Activated T-cell treated with anti-CD3 and anti-CD28 coated beads for 4 hours (primary cell): ENCODE measurements at regions not wholly inside any gene's neighbourhood (a gene's known extent, or its start where the extent isn't known, plus 50 kb on each side); places are given as distances from the start of the nearest gene placed in this dataset.
"Not testable (repeated sequence)": the region's sequence is repeated elsewhere in the genome, so short reads cannot be mapped to it uniquely, and the experiment has no call there.

ENCODE experiments used
- DNase-seq: peaks from one replicate; pipeline ENCODE4 v3.0.0-alpha.2; 2020

- DNase-seq, result no peak
These were observed 180.3 kb upstream of the RTL1 start for GRCh38 chr14:101083564-101084435.

GRCh38 chr14:101084436-101084826 is 180.9 kb upstream of the RTL1 start:
- DNase-seq, result no peak

DNA sequence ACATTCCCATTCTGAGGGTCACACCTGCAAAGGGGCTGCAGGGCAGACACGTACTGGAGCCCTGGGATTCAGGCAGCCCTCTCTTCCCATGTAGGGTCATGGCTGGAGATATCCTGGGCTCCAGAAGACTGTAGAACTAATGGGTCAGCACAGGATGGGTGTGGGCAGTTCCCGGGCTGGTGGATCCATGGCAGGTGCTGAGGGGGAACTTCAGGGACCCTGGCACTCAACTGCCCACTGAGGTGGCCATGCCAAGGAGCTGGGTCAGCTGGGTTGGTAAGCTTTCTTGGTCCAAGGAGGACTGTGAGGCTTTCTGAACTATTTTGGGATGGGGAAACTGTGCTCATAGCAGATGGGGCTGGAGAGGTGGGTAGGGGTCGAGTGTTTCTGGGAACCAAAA is 183.4 kb upstream of the RTL1 start:
- DNase-seq, result no peak

DNA sequence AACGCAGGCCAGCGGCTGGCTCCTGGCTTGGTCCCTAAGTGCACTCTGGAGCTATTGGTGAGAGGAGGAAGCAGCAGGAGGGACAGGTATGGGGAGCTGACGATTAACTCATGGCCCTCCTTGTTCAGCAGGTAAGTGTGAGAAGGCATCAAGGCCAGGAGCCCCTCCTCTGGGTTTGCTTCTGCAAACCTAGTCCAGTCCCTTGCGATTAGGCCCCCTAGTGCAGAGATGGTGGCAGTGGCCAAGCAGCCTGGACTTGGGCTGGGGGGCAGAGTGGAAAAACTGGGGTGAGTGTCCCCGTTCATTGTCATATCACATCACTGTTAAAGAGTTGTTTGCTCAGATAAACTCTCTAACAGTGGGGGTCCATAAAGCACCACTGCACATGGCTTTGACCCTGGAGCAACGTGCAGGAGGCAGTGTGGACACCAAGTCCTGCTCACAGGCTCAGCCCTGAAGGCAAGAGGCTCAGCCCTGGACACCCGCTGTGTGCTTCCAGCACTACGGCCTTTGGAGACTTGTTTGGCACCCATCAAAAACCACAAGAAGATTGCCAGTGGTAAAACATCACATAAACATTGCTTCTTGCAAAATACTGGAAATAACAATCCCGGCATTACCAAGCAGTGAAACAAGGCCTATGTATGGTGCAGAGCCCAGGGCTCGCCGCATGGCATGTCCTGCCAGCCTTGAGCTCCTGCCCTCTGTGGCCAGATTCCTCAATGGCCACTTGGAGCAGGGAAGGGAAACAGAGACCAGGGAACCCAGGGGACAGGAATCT is 184.3 kb upstream of the RTL1 start:
- DNase-seq, result no peak

DNA sequence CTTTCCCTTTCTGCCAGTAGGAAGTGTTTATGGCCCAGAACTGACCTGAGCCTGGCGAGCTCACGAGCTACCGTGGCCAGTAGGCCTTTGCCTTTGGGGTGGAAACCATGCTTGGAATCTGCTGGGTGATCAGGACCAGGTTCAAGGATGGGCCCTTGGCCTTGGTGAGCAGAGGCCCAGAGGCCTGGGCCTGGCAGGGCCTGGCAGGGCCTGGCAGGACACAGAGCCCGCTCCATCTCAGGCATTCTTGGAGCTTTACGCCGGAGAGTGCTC is 184.8 kb upstream of the RTL1 start:
- no peak for DNase-seq

GRCh38 chr14:101088714-101089113 is 185.2 kb upstream of the RTL1 start:
- no peak for DNase-seq

- DNase-seq, result not testable (repeated sequence)
These were observed 187.0 kb upstream of the RTL1 start for GRCh38 chr14:101090478-101090877.

- DNase-seq, result no peak
These were observed 187.5 kb upstream of the RTL1 start for GRCh38 chr14:101090976-101091375.

- DNase-seq, result not testable (repeated sequence)
These were observed 191.4 kb upstream of the RTL1 start for GRCh38 chr14:101094916-101095315.

- no peak for DNase-seq
These were observed 193.0 kb upstream of the RTL1 start for GRCh38 chr14:101096551-101096950.

DNA sequence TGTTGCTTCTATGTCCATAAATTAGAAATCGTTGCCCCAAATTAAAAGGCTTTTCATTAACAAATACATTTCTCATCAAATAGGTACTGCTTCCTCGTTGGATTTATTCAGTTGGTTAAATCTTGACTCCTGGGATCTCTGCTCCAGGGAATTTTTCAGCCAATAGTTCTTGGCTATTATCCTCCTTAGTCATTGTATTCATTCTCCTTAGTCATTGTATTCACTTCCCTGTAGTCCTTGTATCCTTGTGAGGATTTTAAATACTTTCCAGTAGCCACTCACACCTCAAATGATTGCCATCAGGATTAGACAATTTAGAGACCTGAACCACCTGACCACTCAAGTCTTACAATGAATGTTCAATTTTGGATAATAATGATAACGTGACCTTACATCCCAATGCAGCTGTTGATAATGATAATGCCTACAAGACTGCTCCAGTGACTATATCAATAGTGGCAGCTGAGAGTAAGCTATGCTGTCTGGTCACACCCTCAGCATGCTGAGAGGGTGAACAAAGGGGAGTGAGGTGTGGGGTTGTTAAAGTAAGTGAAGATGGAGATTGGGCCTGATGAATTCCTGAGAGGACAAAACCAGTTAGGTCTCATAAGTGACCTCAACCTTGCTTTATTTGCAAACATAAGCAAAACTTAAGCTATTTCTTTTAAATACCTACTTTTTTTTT is 193.7 kb upstream of the RTL1 start:
- DNase-seq, result no peak

GRCh38 chr14:101098177-101098576 is 194.7 kb upstream of the RTL1 start:
- no peak for DNase-seq

DNA sequence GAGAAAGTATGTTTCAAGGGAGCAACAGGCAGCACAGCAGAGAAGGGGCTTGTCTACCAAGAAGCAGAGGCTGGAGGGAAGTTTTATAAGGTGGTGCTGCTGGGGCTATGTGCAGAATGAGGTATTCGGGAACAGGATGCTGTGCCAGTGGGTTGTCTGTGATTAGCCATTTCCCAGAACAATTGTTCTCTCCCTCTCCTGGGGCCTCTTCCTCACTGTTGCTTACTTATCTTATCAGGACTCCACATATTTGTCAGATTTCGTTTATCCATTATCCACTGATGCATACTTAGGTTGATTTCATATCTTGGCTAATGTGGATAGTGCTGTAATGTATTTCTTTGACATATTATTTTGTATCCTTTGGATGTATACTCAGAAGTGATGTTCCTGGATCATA is 195.1 kb upstream of the RTL1 start:
- DNase-seq, result no peak

GRCh38 chr14:101101456-101102056 is 198.0 kb upstream of the RTL1 start:
- DNase-seq, result no peak

GRCh38 chr14:101102875-101103274 is 199.4 kb upstream of the RTL1 start:
- DNase-seq, result no peak

DNA sequence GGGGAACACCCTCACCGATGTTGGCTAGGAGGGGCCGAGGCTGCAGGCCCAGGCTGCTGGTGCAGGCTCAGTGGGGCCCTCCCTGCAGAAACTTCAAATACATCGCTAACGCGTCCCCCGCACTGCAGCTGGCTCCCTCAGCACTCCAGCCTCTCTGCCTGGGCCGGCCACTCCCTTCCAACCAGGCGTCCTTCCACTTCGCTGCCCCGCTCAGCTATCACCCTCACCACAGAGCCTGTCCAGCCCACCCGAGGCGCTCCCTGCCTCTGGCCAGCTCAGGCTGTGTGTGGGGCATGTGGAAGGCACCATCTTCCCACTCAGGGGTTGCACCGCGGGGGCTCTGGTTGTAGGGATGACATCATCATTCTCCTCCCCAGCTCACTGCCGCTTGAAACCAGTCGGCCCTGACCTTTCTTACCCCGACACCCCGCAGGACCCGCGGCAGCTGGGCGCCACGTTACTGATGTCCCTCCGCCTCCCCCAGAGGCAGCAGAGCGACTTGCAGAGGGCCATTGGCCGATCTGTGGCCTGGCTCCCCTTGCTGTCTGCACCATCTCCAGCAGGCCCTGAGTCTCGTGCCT is 199.9 kb upstream of the RTL1 start:
- no peak for DNase-seq

GRCh38 chr14:101104485-101104884 is 201.0 kb upstream of the RTL1 start:
- no peak for DNase-seq

- no peak for DNase-seq
These were observed 201.5 kb upstream of the RTL1 start for GRCh38 chr14:101105045-101105444.

DNA sequence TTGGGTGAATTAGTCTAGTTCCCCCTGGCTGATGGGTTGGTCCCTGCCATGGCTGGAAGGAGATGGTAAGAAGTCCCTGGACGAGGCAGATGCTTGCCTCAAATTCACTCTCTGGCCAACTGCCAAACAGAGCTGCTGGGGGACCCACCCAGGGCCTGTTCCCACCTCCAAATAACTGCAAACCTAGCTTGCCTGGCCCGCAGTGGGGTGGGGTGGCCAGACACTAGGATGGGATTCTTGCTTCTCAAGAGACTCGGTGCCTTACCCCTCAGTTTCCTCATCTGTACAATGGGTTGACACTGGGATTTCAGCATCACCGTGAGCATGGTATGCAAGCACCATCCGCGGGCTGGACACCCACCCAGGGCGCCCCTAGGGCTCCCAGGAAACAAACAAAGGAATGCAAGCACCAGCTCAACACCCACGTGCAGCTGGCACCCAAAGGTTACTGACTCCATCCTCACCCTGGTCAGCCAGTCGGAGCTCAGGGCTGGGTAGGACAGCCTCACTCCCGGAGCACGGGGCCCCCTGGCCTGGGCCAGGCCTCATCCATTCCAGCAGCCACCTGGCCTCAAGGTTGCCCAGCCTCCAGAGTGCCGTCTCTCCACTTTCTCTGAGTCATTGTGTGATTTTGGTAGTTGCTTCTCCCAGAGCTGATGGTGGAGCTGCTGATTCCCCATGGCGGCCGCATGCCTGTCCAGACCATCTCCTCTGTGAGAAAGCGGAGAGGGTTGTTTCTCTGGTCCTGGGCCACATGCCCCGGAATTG is 205.2 kb upstream of the RTL1 start:
- no peak for DNase-seq

GRCh38 chr14:101109347-101109638 is 205.8 kb upstream of the RTL1 start:
- no peak for DNase-seq

- DNase-seq, result no peak
These were observed 206.6 kb upstream of the RTL1 start for GRCh38 chr14:101109981-101110728.
